Heart right ventricle (tissue), 16 donors: ENCODE measurements at regions not wholly inside any gene's neighbourhood (a gene's known extent, or its start where the extent isn't known, plus 50 kb on each side); places are given as distances from the start of the nearest gene placed in this dataset.
"Not testable (repeated sequence)": the region's sequence is repeated elsewhere in the genome, so short reads cannot be mapped to it uniquely, and the experiment has no call there.

Source experiments
- ATAC-seq, 8 donors: fragments of 200-7000 bp; cut with Tn5 transposase; one replicate each; pipeline ENCODE4 v1.9.1; 2020; ENCODE audit warnings: mild to moderate bottlenecking in 8 of 8, moderate library complexity in 8 of 8, moderate number of reproducible peaks in 1 of 8
- DNase-seq, 2 donors: peaks; one replicate each; pipeline ENCODE4 v3.0.0-alpha.2; 2020
- H3K27ac ChIP-seq, 10 donors: fragments of 200-600 bp; sonication (generic) in 2 of 10; one replicate each; pipeline versions ENCODE4 v1.5.0 to v1.8.0; 2020 to 2022; ENCODE audit warnings: mild to moderate bottlenecking in 3 of 10
- H3K27me3 ChIP-seq, 7 donors: fragments of 200-600 bp; one replicate each; pipeline ENCODE4 v1.8.0; 2021 to 2022; ENCODE audit warnings: mild to moderate bottlenecking in 2 of 7
- H3K36me3 ChIP-seq, 9 donors: fragments of 200-600 bp; sonication (generic) in 1 of 9; one replicate each; pipeline versions ENCODE4 v1.5.0 to v1.8.0; 2020 to 2022; ENCODE audit warnings: mild to moderate bottlenecking in 2 of 9
- H3K4me1 ChIP-seq, 9 donors: fragments of 200-600 bp; sonication (generic) in 1 of 9; one replicate each; pipeline versions ENCODE4 v1.5.0 to v1.8.0; 2020 to 2022; ENCODE audit warnings: mild to moderate bottlenecking in 4 of 9
- H3K4me3 ChIP-seq, 10 donors: fragments of 200-600 bp; sonication (generic) in 2 of 10; one replicate each; pipeline versions ENCODE4 v1.5.0 to v1.8.0; 2020 to 2022; ENCODE audit warnings: mild to moderate bottlenecking in 7 of 10, moderate library complexity in 2 of 10
- H3K9me3 ChIP-seq, 11 donors: fragments of 200-600 bp in 10 of 11; sonication (generic) in 2 of 11; one replicate each; pipeline versions ENCODE4 v1.5.0 to v1.8.0; 2013 to 2022; ENCODE audit warnings: mild to moderate bottlenecking in 2 of 11, control low read depth in 1 of 11, moderate library complexity in 1 of 11
- WGBS, 2 donors: extraction: QIAGEN DNeasy Blood & Tissue Kit; methylation state at CpG; one replicate each; pipeline ENCODE4 v1.1.7; 2013; ENCODE audit warnings: inconsistent platforms in 1 of 2; 5-methylcytosine and 5-hydroxymethylcytosine counted together
- intact Hi-C, 10 donors: fragments of 100-400 bp; cut with DNase I; formaldehyde crosslinking; loops; one replicate each; pipeline versions ENCODE4 v1.11.1 to v1.14.2; 2022
- TF ChIP-seq, protein P1 (sequence below), 9 donors: fragments of 200-600 bp; sonication (generic) in 2 of 9; IDR thresholded peaks; one replicate each; pipeline versions ENCODE4 v1.5.0 to v1.8.0; 2021 to 2022; ENCODE audit warnings: antibody characterized with exemption in 9 of 9, mild to moderate bottlenecking in 5 of 9, moderate library complexity in 1 of 9
- donor health status: Arrhythmogenic right ventricular cardiomyopathy.
- donor health status: ischemic (EF 13 %, LVEDD 7.1; RV severe dilation, severe dysfunction).
- donor health status: healthy with polysubstance abuse.
- donor health status: DM: no; HTN: yes; CAD: no.
- donor health status: DM: no; HTN: no; CAD: no.
- donor health status: ischemic (EF 25% LVEDD 6.9; RV normal size, moderate dysfunction).
- donor health status: ischemic (EF 25% LVEDD 5.7; RV mildly dilated, moderate dysfunction).
- donor health status: healthy.
- donor health status: DM: yes; HTN: yes; CAD: no.
- donor health status: Ischemic cardiomyopathy.
- donor health status: ischemic (EF 35%, LVEDD 5.7; RV mildly dilated, moderate dysfunction).
- donor health status: nonischemic (EF 11% LVEDD 7.7; RV severe dilation, severe dysfunction).
- donor health status: DM: yes; HTN: yes; CAD: no.
- donor health status: PGD.
- donor health status: ischemic (EF 29% LVEDD 5.4; RV normal size, mild dysfunction).
- donor health status: nonischemic (EF 23%, LVEDD 6.1; RV moderate dilation, normal function).

DNA sequence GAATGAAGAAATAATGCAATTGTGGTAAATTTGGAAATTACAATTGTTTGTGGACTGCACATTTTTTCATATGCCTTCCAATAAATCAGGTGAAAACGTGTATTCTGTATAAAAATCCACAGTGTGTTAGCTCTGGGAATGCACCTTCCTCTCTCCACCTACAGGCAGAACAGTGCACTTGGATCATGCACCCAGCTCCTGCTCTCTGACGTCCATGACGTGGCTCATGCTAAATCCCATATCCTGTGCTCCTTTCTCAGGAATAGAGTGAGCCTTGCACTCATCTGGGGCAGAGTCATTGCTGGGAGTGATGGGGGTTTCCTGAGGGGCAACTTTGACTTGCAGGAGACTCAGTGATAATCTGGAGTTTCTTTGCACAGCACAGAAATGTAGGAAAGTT, 1282.1 kb downstream of the TMEM121 start:
- Histone ChIP-seq H3K27me3 (peaks cover 0 to 22% (median 13%) of the 10 kb centered on the region in 7 donors), H3K4me1 (no peaks in the 10 kb centered on the region), H3K36me3 (no peaks in the 10 kb centered on the region), H3K4me3 (no peak overlapping the region), H3K9me3 (no peaks in the 10 kb centered on the region), H3K27ac (no peak overlapping the region)
- ATAC-seq (no peak), DNase-seq (no peak)
- 14 to 17% methylated on average over 3 of the region's 3 CpGs for WGBS, 2 donors
- TF ChIP-seq, protein P1, sequence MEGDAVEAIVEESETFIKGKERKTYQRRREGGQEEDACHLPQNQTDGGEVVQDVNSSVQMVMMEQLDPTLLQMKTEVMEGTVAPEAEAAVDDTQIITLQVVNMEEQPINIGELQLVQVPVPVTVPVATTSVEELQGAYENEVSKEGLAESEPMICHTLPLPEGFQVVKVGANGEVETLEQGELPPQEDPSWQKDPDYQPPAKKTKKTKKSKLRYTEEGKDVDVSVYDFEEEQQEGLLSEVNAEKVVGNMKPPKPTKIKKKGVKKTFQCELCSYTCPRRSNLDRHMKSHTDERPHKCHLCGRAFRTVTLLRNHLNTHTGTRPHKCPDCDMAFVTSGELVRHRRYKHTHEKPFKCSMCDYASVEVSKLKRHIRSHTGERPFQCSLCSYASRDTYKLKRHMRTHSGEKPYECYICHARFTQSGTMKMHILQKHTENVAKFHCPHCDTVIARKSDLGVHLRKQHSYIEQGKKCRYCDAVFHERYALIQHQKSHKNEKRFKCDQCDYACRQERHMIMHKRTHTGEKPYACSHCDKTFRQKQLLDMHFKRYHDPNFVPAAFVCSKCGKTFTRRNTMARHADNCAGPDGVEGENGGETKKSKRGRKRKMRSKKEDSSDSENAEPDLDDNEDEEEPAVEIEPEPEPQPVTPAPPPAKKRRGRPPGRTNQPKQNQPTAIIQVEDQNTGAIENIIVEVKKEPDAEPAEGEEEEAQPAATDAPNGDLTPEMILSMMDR (IDR thresholded peaks at IDR 0.05): no peak
- intact Hi-C loops: no loop called here

DNA sequence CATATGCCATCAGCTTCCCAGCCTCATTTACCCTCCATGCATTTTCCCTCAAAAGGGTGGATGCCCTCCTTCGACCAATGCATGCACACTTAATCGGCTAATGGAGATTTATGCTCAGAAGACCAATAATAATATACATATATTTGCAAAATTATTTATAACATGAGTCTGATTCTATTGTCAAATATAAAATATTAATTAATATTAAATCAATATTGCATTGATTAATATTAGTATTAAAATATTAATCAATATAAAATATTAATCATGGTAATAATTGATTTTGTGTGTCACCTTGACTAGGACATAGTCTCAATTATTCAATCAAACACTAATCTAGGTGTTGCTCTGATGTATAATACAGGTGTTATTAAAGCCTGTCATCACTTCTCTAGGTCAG, 1282.5 kb downstream of the TMEM121 start:
- intact Hi-C loops: no loop called here
- WGBS, 2 donors: 74 to 76% methylated on average over 2 of the region's 2 CpGs
- no peak overlapping the region for H3K27ac ChIP-seq
- H3K4me1 ChIP-seq: no peaks in the 10 kb centered on the region
- TF ChIP-seq, protein P1 (IDR thresholded peaks at IDR 0.05): no peak
- DNase-seq: no peak
- H3K9me3 ChIP-seq: no peaks in the 10 kb centered on the region
- ATAC-seq: no peak
- H3K4me3 ChIP-seq: no peak overlapping the region
- H3K27me3 ChIP-seq: peaks cover 0 to 20% (median 12%) of the 10 kb centered on the region in 7 donors
- no peaks in the 10 kb centered on the region for H3K36me3 ChIP-seq

DNA sequence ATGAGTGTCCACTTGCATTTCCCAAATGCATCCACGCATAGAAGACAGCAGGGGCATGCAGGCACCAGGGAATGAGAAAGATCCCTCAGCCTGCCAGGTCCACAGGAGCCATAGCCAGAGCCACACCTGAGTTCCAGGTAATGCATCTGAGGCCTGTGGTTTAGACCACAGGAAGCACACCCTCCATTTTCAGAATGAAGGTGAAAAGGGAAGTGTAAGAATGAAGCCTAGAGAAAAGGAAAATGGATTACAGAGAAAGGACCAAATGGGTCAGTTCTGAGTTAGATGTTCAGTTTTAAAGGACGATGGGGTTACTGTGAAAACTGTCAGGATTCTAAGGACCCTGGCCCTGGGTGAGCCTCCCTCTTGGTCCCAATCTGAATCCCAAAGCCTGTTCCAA, 1283.2 kb downstream of the TMEM121 start:
- DNase-seq (no peak), ATAC-seq (no peak)
- TF ChIP-seq, protein P1 (IDR thresholded peaks at IDR 0.05): no peak
- Histone ChIP-seq H3K9me3 (no peaks in the 10 kb centered on the region), H3K4me3 (no peak overlapping the region), H3K27ac (no peak overlapping the region), H3K36me3 (no peaks in the 10 kb centered on the region), H3K4me1 (no peaks in the 10 kb centered on the region), H3K27me3 (peaks cover 0 to 15% (median 7%) of the 10 kb centered on the region in 7 donors)
- intact Hi-C loops: no loop called here
- 55% methylated on average over 2 of the region's 2 CpGs for WGBS, 2 donors

DNA sequence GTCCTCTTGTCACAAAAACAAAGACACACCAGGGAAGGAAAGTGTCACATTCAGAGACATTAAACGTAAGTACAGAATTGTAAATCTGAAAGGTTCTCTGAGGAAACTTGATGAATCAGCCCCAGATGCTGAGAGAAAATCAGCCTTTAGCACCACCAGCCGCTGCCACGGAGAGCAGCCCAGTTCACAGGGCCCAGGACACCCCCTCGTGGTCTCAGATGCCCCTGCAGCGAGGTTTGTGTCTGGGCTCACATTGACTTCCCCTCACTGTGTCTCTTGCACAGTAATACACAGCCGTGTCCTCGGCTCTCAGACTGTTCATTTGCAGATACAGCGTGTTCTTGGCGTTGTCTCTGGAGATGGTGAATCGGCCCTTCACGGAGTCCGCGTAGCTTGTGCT, 1283.8 kb downstream of the TMEM121 start:
- peaks cover 0 to 12% (median 7%) of the 10 kb centered on the region in 7 donors for H3K27me3 ChIP-seq
- H3K4me3 ChIP-seq, intact Hi-C loops, ATAC-seq, H3K9me3 ChIP-seq, H3K27ac ChIP-seq, H3K4me1 ChIP-seq, DNase-seq, H3K36me3 ChIP-seq: not testable (repeated sequence)
- WGBS, 2 donors: 63 to 70% methylated on average over 13 of the region's 13 CpGs

DNA sequence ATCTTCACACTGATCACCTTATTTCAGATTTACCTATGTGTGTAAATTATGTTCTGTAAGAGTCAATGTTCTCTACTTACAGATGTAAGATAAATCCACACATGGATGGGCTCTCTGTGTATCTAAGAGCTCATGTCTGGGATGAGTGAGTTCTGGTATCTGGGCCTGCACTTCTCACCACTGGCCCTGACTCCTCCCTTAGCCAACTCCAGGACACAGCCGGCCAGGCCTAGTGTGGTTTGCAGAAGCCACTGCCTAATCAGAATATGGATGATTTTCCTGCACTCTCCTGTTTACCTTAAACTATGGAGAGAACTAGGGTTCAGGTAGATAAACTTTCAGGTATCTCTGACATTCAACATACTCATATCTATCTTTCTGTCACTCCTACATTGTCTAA, 1284.8 kb downstream of the TMEM121 start:
- TF ChIP-seq, protein P1 (IDR thresholded peaks at IDR 0.05): no peak
- Histone ChIP-seq H3K36me3 (no peaks in the 10 kb centered on the region), H3K4me3 (no peak overlapping the region), H3K4me1 (no peaks in the 10 kb centered on the region), H3K9me3 (no peaks in the 10 kb centered on the region), H3K27me3 (peaks cover 0 to 16% (median 6%) of the 10 kb centered on the region in 7 donors), H3K27ac (no peak overlapping the region)
- 71 to 80% methylated on average over 1 of the region's 1 CpG for WGBS, 2 donors
- intact Hi-C loops: no loop called here
- DNase-seq (no peak), ATAC-seq (no peak)
